GM12891 (cell line): ENCODE measurements at regions not wholly inside any gene's neighbourhood (a gene's known extent, or its start where the extent isn't known, plus 50 kb on each side); places are given as distances from the start of the nearest gene placed in this dataset.

Experiments used
- POLR2A ChIP-seq: IDR thresholded peaks from 2 replicates; pipeline ENCODE4 v1.6.1; 2011; ENCODE audit warnings: low read depth, low read length, control low read depth
- POLR2AphosphoS5 ChIP-seq: IDR thresholded peaks from 2 replicates; pipeline ENCODE4 v1.6.1; 2011; ENCODE audit warnings: low read depth, low read length, control low read depth
- POU2F2 ChIP-seq: IDR thresholded peaks from 2 replicates; pipeline ENCODE4 v1.6.1; 2011; ENCODE audit warnings: low read depth, mild to moderate bottlenecking, control low read depth, low read length, moderate library complexity
- TAF1 ChIP-seq: IDR thresholded peaks from 2 replicates; pipeline ENCODE4 v1.6.1; 2011; ENCODE audit warnings: low read depth, low read length, control low read depth

DNA sequence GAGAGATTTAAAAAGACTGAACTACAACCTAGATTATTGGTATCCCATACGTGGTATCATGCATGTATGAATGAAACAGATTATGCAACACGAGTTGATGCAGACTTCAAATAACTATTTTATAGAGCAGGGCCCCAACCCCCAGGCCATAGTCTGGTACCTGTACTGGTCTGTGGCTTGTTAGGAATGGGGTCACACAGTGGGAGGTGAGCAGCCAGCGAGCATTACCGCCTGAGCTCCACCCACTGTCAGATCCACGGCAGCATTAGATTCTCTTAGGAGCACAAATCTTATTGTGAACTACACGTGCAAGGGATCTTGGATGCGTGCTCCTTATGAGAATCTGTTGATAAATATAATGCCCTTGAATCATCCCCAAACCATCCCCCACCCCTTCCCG is 320.2 kb downstream of the TBC1D4 start:
- no peak for TF ChIP-seq POLR2A
- no peak for TF ChIP-seq TAF1
- TF ChIP-seq POLR2AphosphoS5: no peak
- TF ChIP-seq POU2F2: no peak
